Neural progenitor cell (in vitro differentiated cells): ENCODE measurements at regions not wholly inside any gene's neighbourhood (a gene's known extent, or its start where the extent isn't known, plus 50 kb on each side); places are given as distances from the start of the nearest gene placed in this dataset.

Experiments used
- CTCF ChIP-seq: fragments of 200-600 bp; sonication (generic); IDR thresholded peaks from 2 replicates; pipeline ENCODE4 v1.5.1; 2017; ENCODE audit warnings: antibody characterized with exemption, mild to moderate bottlenecking
- EZH2 ChIP-seq: fragments of 200-600 bp; sonication (generic); IDR thresholded peaks from 2 replicates; pipeline ENCODE4 v1.6.1; 2017; ENCODE audit warnings: antibody characterized with exemption, mild to moderate bottlenecking, moderate library complexity
- EZH2phosphoT487 ChIP-seq: fragments of 200-600 bp; sonication (generic); IDR thresholded peaks from 2 replicates; pipeline ENCODE4 v1.6.1; 2017; ENCODE audit warnings: antibody characterized with exemption

GRCh38 chr15:93466380-93466779 lies 377.4 kb upstream of the RGMA start:
- TF ChIP-seq CTCF (no peak), EZH2 (no peak), EZH2phosphoT487 (no peak)
